Ovary (tissue), 3 donors: ENCODE measurements at regions not wholly inside any gene's neighbourhood (a gene's known extent, or its start where the extent isn't known, plus 50 kb on each side); places are given as distances from the start of the nearest gene placed in this dataset.

Experiments
- CTCF ChIP-seq, 3 donors: fragments of 450-650 bp in 2 of 3; fragments of 200-600 bp in 1 of 3; IDR thresholded peaks; one replicate each; pipeline versions ENCODE4 v1.5.1 to v1.8.0; 2016 to 2022; ENCODE audit warnings: antibody characterized with exemption in 3 of 3, mild to moderate bottlenecking in 1 of 3
- POLR2A ChIP-seq: fragments of 450-650 bp; IDR thresholded peaks from one replicate; pipeline ENCODE4 v1.6.1; 2017; ENCODE audit warnings: antibody characterized with exemption, mild to moderate bottlenecking, moderate library complexity
- donor health status: DM: no; HTN: no; CAD: no.

GRCh38 chr14:71327691-71328090 is 420.4 kb downstream of the PCNX1 start:
- TF ChIP-seq CTCF (IDR thresholded peaks at IDR 0.05) (no peak), POLR2A (no peak)
